GM19351 (cell line): ENCODE measurements at regions not wholly inside any gene's neighbourhood (a gene's known extent, or its start where the extent isn't known, plus 50 kb on each side); places are given as distances from the start of the nearest gene placed in this dataset.
"Not testable (repeated sequence)": the region's sequence is repeated elsewhere in the genome, so short reads cannot be mapped to it uniquely, and the experiment has no call there.

Experiments used
- ATAC-seq: cut with Tn5 transposase; IDR thresholded peaks from one replicate; pipeline ENCODE4 v1.9.1; 2021; ENCODE audit warnings: mild to moderate bottlenecking, moderate library complexity; ENCODE audit not compliant: unreplicated experiment

DNA sequence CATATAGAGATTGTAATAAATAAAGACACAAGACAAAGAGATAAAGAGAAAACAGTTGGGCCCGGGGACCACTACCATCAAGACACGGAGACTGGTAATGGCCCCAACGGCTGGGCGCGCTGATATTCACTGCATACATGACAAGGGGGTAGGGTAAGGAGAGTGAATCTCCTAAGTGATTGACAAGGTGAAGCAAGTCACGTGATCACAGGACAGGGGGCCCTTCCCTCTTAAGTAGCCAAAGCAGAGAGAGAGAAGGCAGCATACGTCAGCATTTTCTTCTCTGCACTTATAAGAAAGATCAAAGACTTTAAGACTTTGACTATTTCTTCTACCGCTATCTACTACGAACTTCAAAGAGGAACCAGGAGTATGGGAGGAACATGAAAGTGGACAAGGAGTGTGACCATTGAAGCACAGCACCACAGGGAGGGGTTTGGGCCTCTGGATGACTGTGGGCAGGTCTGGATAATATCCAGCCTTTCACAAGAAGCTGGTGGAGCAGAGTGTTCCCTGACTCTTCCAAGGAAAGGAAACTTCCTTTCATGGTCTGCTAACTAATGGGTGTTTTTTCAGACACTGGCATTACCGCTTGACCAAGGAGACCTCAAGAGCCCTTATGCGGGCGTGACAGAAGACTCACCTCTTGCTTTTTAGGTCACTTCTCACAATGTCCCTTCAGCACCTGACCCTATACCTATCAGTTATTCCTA lies 75.6 kb downstream of the MRPL39 start:
- not testable (repeated sequence) for ATAC-seq

DNA sequence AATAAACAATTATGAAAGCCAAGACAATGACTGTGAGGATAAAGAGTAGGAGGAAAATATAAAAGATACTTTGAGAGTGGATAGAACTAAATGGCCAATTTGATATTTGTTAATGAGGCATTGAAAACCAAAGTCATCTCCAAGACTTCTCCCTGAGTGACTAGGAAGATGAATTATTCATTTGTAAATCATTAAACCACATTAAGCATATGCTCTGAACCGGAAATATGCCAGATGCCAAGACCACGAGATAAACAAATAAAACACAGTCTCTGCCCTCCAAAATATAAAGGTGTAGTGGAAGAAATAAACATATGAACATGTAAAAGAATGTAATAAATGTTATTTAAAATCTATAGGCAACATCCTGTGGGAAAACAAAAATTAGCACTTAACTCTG lies 78.8 kb downstream of the MRPL39 start:
- no peak for ATAC-seq

GRCh38 chr21:25518491-25518911 lies 88.8 kb downstream of the MRPL39 start:
- ATAC-seq, result no peak

DNA sequence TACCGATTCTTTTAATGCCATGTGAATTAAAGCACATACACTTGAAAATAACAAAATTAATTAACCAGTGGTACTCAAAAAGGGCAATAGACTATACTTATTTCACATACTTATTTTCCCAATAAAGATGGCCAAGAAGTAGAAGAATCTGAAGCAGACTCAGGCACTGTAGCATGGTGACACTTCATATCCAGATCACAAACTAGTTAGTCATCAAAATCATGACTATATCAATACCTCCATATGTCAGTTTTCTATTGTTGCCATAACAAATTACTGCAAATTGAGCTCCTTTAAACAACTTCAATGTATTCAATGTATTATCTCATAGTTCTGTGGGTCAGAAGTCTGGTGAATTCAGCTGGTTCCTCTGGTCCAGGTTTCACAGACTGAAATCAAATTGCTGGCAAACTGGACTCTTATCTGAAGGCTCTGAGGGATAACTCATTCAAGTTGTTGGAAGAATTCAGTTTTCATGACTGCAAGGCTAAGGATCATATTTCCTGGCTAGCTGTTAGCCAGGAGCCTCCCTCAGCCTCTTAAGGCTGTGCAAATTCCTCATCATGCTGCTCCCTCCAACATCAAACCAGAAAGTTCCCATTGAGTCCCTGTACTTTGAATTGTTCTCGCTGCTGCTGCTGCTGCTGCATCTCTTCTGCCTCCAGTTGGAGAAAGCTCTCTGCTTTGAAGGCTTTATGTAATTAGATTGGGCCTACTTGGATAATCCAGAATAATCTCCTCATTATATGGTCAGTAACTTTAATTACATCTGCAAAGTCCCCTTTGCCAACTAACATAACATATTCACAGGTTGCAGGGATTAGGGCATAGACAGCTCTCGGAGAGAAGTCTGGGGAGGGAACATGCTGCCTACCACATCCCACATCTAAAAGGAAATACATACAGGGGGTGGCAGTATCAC lies 91.5 kb downstream of the MRPL39 start:
- ATAC-seq, result no peak

DNA sequence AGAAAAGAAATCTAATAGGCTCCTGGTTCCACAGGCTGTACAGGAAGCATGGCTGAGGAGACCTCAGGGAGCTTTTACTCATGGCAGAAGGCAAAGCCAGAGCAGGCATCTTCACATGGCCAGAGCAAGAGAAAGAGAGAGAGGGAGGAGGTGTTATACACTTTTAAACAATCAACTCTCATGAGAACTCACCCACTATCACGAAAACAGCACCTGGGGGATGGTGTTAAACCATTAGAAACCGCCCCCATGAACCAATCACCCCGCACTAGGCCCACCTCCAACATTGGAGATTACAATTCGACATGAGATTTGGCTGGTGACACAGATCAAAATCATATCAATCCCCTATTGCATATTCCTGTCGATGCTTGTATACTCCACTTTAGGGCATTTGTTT lies 93.5 kb downstream of the MRPL39 start:
- ATAC-seq, result no peak

GRCh38 chr21:25512095-25513081 lies 94.9 kb downstream of the MRPL39 start:
- no peak for ATAC-seq

DNA sequence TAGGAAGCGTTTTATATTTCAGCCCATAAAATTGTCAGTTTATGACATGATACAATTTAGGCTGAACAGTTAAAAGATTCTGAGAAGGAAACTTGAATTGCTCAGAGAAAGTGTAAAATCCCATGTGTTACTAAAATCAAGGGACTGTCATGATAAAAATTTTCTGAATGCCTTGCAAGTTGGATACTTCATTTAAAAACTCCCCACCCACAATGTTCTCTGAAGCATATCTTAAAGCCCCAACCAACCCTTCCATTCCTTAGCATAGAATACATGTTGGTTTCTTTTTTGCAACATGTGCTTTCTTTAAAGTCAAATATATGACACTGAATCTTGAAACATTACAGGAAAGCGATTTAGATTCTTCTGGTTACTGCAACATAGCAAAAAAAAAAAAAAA lies 97.4 kb downstream of the MRPL39 start:
- ATAC-seq, result peak; percentile 56

- no peak for ATAC-seq
These were observed 98.9 kb downstream of the MRPL39 start for GRCh38 chr21:25508364-25508763.

GRCh38 chr21:25507522-25507921 lies 99.8 kb downstream of the MRPL39 start:
- peak; percentile 53 for ATAC-seq

GRCh38 chr21:25506887-25507286 lies 100.4 kb downstream of the MRPL39 start:
- no peak for ATAC-seq

DNA sequence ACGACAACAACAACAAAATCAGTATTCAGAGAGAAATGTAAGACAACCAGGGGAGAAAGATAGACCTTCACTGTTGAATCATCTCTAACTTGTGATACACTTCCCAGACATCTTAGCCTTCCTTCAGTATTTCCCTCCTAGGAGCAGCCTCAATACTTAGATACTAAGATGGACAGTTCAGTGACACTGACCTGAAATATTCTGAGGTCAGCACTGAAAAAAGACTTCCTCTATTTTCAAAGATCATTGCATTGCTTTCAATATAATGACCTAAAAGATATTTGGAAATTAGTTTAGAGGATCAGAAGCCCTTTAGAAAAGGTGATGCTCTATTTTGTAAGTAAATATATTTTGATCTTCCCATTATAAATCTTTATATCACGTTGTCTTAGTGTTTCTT lies 101.0 kb downstream of the MRPL39 start:
- no peak for ATAC-seq

GRCh38 chr21:25503981-25504380 lies 103.3 kb downstream of the MRPL39 start:
- ATAC-seq, result no peak

- ATAC-seq, result peak; percentile 44
These were observed 105.2 kb downstream of the MRPL39 start for GRCh38 chr21:25501996-25502665.

DNA sequence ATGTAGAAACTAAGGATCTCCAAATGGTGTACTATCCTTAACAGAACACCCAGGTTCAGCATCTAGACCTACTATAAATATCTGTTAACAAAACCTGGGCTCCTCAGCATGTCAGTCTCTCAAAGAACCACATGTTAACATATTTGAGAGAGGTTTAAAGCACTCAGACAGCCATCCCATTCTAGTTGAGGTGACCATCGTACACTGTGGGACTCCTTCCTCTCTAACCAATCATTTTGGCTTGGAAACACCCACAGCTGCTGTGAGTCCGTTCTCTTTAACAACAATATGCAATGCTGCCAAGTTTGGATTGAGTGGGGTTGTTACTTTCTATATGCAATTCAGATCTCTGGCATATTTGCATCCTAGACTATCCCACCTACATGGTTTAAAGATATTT lies 105.8 kb downstream of the MRPL39 start:
- peak; percentile 32 for ATAC-seq

DNA sequence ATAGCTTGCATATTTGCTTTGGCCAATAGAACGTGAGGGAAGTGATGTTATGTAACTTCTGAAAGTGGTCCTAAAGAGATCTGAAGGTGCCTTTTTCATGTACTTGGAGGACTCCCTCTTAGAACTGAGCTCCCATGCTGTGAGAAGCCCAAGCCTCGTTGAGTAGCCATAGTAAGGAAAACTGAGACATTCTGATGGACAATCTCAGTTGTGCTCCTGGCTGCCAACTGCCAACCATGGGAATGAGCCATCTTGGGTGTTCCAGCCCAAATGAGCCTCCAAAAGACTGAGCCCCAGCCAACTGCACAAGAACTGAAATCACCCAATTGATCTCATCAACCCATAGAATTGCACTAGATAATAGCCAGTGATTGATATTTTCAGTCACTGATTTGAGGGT lies 106.7 kb downstream of the MRPL39 start:
- no peak for ATAC-seq

DNA sequence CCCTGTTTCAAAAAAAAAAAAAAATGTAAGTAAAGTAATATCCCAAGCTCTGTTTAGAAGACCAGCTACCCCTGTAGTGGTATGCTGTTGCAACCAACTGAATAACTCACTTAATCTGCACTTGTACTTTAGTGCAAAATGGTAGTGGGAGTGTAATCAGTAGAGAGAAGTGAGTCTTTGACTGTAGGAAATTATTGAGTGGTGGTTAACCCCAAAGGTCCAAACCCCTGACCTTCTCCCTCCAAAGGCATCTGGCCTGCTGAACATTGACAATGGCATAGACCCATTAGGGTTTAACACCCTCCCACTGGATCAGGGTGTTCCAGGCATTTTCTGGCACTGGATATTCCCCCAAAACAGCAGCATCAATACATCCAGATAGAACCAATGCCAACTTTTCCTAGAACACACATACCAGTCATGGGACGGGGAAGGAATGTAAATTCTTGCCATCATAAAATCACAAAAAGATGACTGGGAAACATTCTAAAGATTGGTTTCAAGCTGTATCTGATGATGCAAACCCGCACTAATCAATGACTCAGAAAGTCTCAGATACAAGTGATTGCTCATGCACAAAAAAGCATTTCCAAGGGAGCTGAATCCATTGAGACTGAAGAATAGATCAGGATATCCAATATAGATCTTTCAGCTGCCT lies 110.3 kb downstream of the MRPL39 start:
- no peak for ATAC-seq

- ATAC-seq, result peak; percentile 29
These were observed 112.5 kb downstream of the MRPL39 start for GRCh38 chr21:25494804-25495203.

GRCh38 chr21:25493722-25494121 lies 113.6 kb downstream of the MRPL39 start:
- no peak for ATAC-seq

GRCh38 chr21:25491267-25491666 lies 116.0 kb downstream of the MRPL39 start:
- ATAC-seq, result peak; percentile 42

DNA sequence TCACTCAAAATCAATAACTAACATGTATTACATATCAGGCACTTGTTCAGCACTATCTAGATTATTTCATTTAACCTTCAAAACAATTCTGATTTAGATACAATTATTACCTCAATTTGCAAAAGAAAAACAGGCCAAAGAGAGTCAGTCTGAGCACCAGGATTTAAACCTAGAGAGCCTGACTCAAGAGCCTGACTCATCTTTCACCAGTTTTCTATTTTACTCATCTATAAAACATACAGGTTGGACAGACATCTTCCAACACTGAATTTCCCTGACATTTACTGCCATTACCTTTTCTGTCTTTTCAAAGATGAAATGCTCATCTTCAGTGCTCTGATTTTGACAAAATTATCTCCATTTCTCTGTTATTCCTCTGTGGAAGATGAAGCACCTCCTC lies 116.5 kb downstream of the MRPL39 start:
- no peak for ATAC-seq
